Stimulated activated CD4-positive, alpha-beta T cell treated with anti-CD3 and anti-CD28 coated beads, Interleukin-1b, Interleukin-23, amount 100 ng/mL, for 48 hours (primary cell): ENCODE measurements at regions not wholly inside any gene's neighbourhood (a gene's known extent, or its start where the extent isn't known, plus 50 kb on each side); places are given as distances from the start of the nearest gene placed in this dataset.

Experiments used
- DNase-seq: peaks from one replicate; pipeline ENCODE4 v3.0.0-alpha.2; 2020

GRCh38 chr12:58819985-58820384, 100.3 kb downstream of the LRIG3 start:
- DNase-seq: no peak
